ENCODE measurements at regions not wholly inside any gene's neighbourhood (a gene's known extent, or its start where the extent isn't known, plus 50 kb on each side); places are given as distances from the start of the nearest gene placed in this dataset.

DNA sequence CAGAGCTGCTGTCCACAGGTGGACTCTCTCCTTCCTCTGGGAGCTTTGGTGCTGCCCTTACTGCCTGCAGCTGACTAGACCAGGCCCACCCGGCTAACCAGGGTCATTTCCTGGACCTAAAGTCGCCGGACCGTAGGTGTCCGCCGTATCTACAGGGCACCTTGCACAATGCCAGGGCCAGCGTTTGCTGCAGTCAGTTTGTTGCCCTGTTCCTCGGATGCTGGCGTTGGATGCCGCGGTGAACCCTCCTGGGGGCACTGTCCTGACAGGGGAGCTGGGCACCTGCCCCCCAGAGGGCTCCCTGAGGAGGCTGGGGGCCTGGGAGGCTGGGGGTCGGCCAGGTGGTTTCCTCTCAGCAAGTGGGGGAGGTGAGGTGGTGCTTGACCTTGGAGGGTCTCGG lies 96.6 kb downstream of the UNCX start:
- no peak for DNase-seq (ENCODE audit: low read depth)
- TF ChIP-seq CTCF (conservative IDR thresholded peaks at IDR 0.05; ENCODE audit: low read length), result no peak
- no peak overlapping the region for H3K4me3 ChIP-seq (ENCODE audit: low read length)

- DNase-seq (ENCODE audit: low read depth), result no peak
- no peak overlapping the region for H3K4me3 ChIP-seq (ENCODE audit: low read length)
- TF ChIP-seq CTCF (conservative IDR thresholded peaks at IDR 0.05; ENCODE audit: low read length), result no peak
Measured at GRCh38 chr7:1329966-1330800, 97.5 kb downstream of the UNCX start.

- H3K4me3 ChIP-seq (ENCODE audit: low read length), result no peak overlapping the region
- no peak for TF ChIP-seq CTCF (conservative IDR thresholded peaks at IDR 0.05; ENCODE audit: low read length)
- DNase-seq (ENCODE audit: low read depth), result no peak
Measured at GRCh38 chr7:1330801-1331425, 98.2 kb downstream of the UNCX start.

DNA sequence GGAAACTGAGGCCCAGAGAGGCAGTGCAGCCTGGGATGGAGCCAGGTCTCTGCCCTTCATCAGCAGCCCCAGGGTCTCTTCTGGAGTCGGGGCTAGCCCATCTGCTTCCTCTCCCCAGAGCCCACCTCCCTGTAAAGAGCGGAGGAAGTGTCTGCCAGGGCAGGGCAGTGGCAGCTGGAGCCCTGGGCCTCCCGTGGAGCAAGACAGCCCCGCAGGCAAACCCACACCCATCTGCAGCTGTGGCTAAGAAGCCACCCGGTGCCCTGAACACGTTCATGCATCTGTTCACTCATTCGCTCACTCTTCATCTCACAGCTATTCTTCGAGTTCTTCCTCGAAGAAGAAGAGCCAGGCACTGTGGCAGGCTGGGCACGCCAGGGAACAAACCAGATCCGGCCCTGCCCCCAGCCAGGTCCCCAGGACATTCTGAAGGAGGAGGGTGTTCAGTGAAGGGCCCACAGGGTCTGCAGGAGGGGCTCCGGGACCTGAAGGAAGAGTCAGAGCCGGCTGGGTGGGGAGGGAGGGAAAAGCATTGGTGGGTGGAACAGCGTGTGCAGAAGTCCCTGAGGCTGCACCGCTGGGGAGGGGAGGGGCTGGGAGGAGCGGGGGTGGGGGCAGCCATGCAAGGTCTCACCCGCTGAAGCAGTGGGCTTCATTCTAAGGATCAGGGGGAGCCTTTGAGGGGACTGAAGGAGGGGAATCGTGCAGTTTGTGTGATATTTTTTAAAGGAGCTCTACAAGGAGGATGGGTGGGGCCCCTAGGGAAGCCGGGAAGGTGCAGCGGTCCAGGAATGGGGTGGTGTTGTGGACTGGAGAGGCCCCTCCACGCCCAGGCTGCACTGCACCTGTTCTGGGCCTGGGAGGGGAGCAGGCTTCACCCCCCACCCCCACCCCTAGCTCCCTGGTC lies 99.1 kb downstream of the UNCX start:
- no peak for DNase-seq (ENCODE audit: low read depth)
- no peak overlapping the region for H3K4me3 ChIP-seq (ENCODE audit: low read length)
- no peak for TF ChIP-seq CTCF (conservative IDR thresholded peaks at IDR 0.05; ENCODE audit: low read length)

DNA sequence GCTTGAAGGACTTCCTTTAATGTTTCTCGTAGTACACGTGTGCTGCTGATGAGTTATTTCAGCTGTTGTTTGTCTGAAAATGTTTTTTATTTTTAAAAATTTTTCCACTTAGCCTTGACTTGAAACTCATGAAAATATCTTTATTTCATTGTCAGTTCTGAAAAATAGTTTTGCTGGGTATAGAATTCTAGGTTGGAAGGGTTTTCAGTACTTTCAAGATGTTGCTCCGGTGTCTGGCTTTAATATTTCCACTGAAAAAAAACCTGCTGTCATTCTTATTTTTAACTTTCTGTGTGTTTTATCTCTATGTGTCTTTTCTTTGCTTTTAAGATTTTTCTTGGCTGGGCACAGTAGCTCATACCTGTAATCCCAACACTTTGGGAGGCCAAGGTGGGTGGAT lies 103.8 kb downstream of the UNCX start:
- no peak for TF ChIP-seq CTCF (conservative IDR thresholded peaks at IDR 0.05; ENCODE audit: low read length)
- DNase-seq (ENCODE audit: low read depth), result no peak
- no peak overlapping the region for H3K4me3 ChIP-seq (ENCODE audit: low read length)

DNA sequence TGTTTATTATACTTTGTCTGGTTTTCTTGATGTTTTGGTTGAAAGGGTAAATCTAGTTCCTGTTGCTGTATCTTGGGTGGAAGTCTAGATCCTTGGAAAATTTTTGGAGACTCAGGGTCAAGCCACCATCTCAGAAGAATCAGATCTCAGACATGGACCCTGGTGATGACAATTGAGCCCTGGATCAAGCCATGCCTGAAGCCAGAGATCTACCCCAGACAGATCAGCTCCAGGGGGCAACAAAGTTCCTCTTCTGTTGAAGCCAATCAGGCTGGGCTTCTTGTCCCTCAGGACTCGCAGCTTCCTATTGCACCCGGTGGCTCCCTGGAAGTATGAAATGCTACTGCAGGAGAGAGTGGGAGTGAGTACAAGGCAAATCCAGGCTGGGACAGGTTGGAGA lies 106.9 kb downstream of the UNCX start:
- no peak for TF ChIP-seq CTCF (conservative IDR thresholded peaks at IDR 0.05; ENCODE audit: low read length)
- no peak for DNase-seq (ENCODE audit: low read depth)
- no peak overlapping the region for H3K4me3 ChIP-seq (ENCODE audit: low read length)

Measured in AG10803 (cell line).